HG03097 (cell line): ENCODE measurements at regions not wholly inside any gene's neighbourhood (a gene's known extent, or its start where the extent isn't known, plus 50 kb on each side); places are given as distances from the start of the nearest gene placed in this dataset.
A peak's percentile ranks its signal among the peaks of the same experiment; 100 is the strongest.

ENCODE experiments used
- ATAC-seq: cut with Tn5 transposase; IDR thresholded peaks from one replicate; pipeline ENCODE4 v1.9.1; 2021; ENCODE audit not compliant: unreplicated experiment, low FRiP score

DNA sequence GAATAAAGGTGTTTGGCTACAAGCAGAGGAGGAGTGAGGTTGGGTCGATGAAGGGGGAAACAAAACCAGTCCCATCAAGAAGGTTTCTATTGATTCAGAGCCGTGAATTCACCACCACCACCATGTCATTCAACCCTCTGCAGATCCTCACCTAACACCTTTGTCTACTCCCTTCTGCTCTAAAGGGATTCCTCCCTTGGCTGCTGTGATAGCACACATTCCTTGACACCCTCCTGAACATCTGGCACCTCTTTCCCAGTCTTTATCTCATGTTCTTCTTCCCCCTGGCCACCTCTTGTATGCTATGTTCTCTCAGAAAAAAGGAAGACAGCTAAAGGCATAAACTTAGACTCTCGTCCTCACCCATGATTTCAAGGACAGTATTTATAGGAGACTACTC, 318.0 kb downstream of the GPAM start:
- ATAC-seq: no peak

GRCh38 chr10:111871458-111871857, 312.1 kb downstream of the GPAM start:
- ATAC-seq: no peak

DNA sequence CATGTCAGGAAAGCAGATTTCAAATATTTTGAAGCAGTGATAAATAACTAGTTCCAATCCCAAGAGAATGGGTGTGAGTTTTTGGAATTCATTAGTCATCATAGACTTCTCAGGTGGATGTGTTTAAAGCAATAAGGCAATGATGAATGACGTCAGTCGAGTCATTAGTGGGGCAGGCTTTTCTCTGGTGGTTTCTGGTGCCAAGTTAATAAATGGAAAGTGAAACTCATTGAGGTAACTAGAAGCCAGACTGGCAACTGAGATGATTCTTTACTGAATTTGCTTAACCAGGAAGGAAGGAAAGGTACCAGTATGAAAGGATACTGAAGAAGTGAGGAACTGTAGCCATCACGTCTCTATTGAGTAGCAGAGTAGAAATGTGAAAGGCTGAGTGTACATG, 311.0 kb downstream of the GPAM start:
- peak; percentile 67 for ATAC-seq

- ATAC-seq: no peak
Measured at GRCh38 chr10:111873041-111873440, 310.5 kb downstream of the GPAM start.

- no peak for ATAC-seq
Measured at GRCh38 chr10:111873621-111874135, 309.9 kb downstream of the GPAM start.

DNA sequence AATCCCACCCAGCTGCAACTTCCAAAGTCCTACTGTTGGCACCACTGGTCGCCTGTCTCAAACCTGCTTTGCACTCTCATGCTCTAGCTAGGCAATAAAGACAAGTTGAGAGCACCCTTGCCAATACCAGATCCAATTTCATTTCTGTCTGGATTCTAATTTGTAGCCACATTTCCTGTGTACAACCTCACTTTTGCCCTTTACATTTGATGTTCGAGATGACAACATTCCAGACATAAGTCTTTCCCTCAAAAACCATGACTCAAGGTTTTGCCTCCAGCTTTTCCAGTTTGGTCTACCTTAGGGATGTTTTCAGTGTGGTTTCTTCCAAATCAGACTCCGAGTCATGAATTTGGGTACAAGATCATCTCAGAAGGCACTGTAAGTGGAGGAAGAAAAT, 309.0 kb downstream of the GPAM start:
- no peak for ATAC-seq

- ATAC-seq: no peak
Measured at GRCh38 chr10:111875725-111876124, 307.8 kb downstream of the GPAM start.

- no peak for ATAC-seq
Measured at GRCh38 chr10:111877258-111877657, 306.3 kb downstream of the GPAM start.

GRCh38 chr10:111879969-111880368, 303.6 kb downstream of the GPAM start:
- no peak for ATAC-seq

- no peak for ATAC-seq
Measured at GRCh38 chr10:111885046-111885445, 298.5 kb downstream of the GPAM start.

DNA sequence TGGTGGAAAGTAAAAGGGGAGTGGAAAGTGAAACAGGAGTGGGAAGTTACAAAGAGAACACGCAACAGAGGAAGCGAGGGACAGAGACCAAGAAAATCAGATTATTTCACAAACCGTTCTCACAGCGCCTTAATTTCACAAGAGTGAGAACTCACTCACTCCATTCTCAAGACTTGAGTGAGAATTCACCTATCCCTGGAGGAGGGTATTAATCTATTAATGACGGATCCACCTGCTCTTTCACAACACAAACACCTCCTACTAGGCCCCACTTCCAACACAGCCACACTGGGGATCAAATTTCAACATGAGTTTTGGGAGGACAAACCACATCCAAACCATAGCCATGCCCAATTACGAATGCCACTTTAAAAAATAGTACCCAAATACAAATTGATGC, 297.6 kb downstream of the GPAM start:
- no peak for ATAC-seq

DNA sequence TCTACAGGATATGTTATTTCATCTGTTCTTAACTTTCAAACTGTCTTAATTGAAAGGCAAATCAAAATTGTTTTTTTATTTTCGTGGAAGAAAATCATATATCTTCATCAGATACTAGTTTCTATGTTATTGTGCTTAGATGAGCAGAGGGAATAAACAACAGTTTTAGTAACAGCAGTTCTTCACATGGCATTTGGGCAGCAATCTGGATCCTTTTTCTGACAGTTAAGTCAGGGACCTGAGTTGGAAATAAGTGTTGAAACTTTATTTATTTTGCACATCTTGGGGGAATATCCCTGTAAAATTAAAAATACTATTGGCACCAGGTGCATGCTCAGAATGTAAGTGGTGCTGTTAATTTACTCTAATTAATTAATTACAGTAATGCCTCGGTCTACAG, 296.3 kb downstream of the GPAM start:
- no peak for ATAC-seq

- ATAC-seq: no peak
Measured at GRCh38 chr10:111890046-111890445, 293.5 kb downstream of the GPAM start.

DNA sequence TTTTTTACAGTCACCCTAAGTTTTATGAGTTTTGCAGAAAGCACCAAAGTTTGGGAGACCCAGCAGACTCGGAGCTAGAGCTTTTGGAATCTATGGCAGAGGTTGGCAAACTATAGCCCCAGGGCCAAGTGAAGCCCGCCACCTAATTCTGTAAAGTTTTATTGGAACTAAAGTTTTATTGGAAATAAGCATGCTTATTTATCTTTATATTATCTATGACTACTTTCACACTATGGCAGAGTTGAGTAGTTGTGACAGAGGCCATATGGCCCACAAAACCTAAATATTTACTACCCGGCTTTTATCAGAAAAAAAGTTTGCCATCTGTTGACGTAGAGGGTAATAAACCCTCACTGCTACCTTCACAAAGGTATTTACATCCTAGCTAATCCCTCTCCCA, 267.6 kb downstream of the GPAM start:
- no peak for ATAC-seq

DNA sequence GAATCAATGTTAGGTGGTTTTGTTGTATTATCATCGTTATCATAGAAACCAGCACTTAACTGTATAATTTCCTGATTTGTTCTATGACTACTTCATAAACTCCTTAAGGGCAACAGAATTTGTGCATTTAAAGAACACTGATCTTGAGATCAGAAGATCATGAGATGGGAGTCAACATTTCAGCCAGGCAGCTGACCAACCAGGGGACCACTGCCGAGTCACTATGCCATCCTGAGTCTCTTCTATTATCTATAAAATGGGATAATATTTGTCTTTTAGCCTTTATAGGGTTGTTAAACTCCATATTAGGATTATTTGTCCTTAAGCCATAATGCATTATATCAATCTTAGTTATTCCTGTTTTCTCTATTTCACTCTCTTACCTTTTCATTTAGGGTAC, 261.7 kb downstream of the GPAM start:
- no peak for ATAC-seq

DNA sequence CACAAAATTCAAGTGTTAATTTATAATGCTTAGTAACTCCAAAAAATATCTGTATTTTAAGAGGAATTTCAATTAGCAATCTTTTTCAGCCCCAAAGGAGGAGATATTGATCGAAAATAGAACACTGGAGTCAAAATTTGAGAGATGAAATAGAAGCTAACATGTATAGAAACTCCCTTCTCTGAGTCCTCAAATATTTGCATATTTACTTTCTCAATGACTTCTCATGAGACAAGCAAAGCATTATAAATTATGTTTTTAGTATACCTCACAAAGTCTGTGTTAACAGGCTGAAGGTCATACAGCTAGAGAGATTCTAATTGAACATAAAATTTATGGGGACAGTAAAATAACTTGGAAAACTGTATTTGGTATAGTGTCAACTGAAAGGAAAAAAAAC, 260.5 kb downstream of the GPAM start:
- ATAC-seq: no peak

DNA sequence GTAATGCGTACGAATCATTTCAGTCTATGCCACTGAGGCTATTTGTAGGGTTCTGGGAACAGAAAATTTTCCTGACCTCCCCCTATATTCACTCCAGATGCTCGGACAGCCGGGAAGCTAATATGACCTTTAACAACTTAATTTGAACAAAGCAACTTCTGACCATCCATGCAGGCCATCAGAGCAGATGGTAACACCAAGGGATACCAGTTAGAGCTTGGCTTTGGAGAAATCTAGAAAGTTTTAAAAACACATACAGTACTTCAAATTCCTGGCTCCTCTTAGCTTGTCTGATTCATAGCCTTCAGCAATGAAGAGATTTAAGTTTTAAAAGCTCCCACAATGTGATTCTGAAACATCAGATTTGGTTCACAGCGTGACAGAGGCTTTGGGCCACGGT, 257.3 kb downstream of the GPAM start:
- no peak for ATAC-seq

DNA sequence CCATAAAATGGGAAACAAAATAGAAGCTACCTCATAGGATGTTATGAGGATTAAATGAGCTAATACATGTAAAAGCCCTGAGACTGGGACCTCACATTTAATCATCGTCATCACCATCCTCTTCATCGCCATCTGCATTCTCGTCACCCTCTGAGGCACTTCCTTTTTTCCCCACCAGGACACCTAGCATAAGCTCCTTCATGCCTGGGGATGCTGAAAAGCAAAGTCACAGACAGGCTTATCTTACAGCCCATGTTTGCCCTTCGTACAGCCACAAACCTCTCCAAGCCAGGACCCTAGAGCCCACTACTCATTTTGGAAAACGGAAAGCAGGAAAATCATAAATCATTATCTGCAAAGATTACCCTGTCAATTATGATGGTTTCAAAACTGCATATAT, 249.6 kb downstream of the GPAM start:
- ATAC-seq: no peak

GRCh38 chr10:111934931-111935330, 248.6 kb downstream of the GPAM start:
- no peak for ATAC-seq

GRCh38 chr10:111936143-111936542, 247.4 kb downstream of the GPAM start:
- no peak for ATAC-seq

DNA sequence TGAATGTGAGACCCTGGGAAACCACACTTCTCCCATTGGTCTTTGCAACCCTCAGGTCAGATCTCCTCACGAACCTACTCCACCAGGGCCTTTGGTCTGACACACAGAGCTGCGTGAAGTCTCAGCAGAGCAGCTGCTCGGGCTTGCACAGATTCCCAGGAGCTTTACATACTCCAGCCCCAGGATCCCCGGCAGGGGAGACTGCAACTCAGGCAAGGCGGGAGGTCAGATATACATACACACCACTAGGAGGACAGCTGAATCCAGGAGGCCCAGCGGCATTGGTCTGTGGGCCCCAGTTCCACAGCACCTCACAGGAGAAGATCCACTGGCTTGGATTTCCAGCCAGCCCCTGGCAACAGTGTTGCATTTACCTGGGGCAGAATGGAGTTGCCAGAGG, 239.2 kb downstream of the GPAM start:
- no peak for ATAC-seq

DNA sequence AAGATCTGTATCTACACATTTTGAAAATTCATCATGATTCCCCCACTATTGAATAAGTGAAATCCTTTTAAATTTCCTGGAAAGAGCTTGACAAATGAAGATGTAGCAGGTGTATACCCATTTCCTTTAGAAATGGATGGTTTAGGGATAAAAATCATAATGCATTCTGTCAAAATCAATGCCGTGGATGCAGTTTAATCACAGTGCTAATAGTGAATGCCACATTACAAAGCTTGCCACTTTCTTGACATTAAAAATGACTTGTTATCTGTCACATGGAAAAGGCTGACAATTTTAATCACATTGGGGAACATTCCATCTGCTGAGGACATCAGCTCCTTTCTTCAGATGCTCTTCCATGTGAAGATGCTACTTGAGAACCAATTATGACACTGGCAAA, 229.6 kb downstream of the GPAM start:
- ATAC-seq: no peak

DNA sequence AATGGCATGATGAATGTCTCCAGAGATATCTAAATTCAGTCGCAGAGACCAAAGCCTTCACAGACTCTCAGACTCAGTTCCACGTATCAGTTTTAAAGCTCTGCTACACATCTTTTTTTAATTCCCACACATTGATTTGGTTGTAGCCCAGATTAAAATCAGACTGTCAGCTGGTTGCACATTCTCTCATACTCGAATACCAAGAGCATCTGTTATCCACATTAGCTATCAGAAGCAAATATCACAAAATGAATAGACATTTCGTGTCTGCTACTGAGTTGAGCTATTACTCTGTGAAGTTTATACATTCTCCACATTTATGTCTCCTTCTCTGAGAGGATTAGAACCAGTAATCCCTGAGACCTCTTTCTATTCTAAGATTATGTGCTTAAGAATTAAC, 229.2 kb downstream of the GPAM start:
- no peak for ATAC-seq
